HG03039 (cell line): ENCODE measurements at regions not wholly inside any gene's neighbourhood (a gene's known extent, or its start where the extent isn't known, plus 50 kb on each side); places are given as distances from the start of the nearest gene placed in this dataset.

ENCODE experiments used
- ATAC-seq: cut with Tn5 transposase; IDR thresholded peaks from one replicate; pipeline ENCODE4 v1.9.1; 2021; ENCODE audit warnings: mild to moderate bottlenecking, moderate library complexity; ENCODE audit not compliant: unreplicated experiment

- ATAC-seq: no peak
These were observed 156.6 kb upstream of the TLL1 start for GRCh38 chr4:165716472-165716871.

DNA sequence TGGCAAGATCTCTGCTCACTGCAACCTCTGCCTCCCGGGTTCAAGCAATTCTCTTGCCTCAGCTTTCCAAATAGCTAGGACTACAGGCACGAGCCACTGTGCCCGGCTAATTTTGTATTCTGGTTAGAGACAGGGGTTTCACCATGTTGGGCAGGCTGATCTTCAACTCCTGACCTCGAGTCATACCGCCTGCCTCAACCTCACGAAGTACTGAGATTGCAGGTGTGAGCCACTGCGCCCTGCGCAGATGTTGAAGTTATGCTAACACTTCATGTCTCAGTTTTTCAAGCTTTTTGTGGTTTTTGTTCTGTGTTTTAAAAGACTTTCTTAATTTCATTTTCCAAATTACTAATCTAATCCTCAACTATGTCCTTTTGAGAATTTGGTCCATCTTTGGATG, 154.4 kb upstream of the TLL1 start:
- no peak for ATAC-seq

- no peak for ATAC-seq
These were observed 152.5 kb upstream of the TLL1 start for GRCh38 chr4:165720411-165721082.

- no peak for ATAC-seq
These were observed 151.2 kb upstream of the TLL1 start for GRCh38 chr4:165721815-165722214.

DNA sequence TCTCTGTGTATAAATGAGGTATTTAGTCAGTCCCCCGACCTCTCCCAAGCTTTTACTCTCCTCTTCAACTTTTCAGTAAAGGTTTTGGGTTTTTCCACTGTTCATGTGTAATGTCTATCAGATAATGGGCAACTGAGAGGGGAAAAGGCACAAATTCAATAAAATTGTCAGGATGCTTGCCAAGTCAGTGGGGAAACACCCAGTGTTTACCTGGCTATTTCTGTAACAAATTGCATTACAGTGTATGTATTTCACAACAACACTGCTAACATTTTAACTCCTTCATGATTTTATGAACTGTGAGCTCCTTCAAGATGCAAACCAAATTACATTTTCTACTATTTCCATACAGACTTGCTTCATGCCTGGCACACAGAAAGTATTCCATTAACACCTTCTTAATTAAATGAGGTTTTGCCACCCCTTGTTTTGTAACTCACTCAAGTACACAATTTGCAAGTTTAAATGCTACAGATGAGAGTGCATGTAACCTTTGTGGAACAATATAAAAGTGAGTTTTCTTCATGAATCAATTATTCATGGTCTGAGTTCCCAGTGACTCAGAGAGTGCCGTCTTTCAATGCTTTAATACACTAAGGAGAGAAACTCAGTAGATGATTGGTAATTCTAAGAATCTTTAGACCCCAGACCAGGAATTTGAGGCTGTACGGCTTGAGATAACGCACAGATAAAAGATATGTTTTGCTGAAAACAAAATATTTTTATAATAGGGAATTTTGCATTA, 149.8 kb upstream of the TLL1 start:
- no peak for ATAC-seq

DNA sequence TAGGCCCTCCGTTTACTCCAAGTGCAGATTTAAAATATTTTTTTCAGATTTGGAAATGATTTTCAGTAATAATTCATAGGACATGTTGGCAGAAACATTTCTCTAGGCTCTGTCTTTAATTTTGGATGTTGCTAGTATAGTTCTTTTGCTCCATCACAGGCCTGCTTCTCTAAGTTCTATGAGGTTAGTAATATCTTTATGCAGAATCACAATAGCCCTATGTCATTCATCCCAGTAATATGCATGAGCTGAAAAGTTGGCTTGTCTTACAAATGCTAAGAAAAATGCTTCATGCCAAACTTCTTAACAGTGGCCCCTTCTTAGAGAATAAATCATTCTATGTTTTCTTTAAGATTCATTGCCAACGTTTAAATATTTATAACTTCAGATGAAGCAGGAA, 148.3 kb upstream of the TLL1 start:
- ATAC-seq: no peak

GRCh38 chr4:165725352-165725751, 147.7 kb upstream of the TLL1 start:
- no peak for ATAC-seq

DNA sequence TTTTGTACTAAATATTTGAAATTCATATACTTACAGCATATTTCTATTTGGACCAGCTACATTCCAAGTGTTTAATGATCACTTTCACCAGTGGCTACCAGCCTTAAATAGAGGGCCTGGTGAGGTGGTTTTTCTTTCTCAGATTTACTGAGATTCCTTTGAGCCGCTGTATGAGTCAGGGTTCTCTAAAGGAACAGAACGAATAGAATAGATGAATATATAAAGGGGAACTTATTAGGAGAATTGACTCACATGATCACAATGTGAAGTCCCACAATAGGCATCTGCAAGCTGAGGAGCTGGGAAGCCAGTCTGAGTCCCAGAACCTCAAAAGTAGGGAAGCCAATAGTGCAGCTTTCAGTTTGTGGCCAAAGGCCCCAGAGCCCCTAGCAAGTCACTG, 146.2 kb upstream of the TLL1 start:
- no peak for ATAC-seq

DNA sequence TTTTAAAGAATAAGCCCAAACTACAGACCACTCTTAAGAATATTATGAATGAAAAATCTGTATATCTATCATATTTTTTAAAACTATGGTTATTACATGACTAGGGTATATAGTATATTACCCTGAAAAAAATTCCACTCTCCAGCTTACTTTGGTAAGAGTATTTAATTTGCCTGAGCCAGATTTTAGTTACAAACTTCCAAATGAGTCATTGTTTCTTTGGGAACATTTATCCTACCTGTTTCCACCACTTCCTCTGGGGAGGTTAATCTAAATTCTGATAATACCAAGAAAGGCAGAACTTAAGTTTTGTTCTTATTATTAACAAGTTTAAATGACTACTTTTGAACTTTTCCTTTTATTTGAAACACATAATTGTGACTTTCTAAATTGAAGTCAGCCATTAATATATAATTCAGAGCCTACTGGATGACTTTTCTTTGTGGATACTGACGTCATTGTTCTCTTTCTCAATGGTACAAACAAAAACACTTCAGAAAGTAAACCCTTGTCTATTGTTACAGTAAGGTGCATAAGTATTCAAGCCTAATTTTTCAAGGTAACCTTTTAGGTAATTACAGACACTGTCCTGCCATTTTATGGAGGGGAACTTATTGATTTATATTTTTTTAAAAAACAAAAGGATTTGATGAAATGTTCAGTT, 135.6 kb upstream of the TLL1 start:
- ATAC-seq: no peak

- ATAC-seq: no peak
These were observed 134.5 kb upstream of the TLL1 start for GRCh38 chr4:165738571-165738970.

- no peak for ATAC-seq
These were observed 132.1 kb upstream of the TLL1 start for GRCh38 chr4:165740911-165741310.

- ATAC-seq: no peak
These were observed 129.6 kb upstream of the TLL1 start for GRCh38 chr4:165743422-165743821.

- ATAC-seq: no peak
These were observed 128.7 kb upstream of the TLL1 start for GRCh38 chr4:165744370-165744769.

- ATAC-seq: no peak
These were observed 124.7 kb upstream of the TLL1 start for GRCh38 chr4:165748321-165748720.

- ATAC-seq: no peak
These were observed 121.2 kb upstream of the TLL1 start for GRCh38 chr4:165751882-165752281.

DNA sequence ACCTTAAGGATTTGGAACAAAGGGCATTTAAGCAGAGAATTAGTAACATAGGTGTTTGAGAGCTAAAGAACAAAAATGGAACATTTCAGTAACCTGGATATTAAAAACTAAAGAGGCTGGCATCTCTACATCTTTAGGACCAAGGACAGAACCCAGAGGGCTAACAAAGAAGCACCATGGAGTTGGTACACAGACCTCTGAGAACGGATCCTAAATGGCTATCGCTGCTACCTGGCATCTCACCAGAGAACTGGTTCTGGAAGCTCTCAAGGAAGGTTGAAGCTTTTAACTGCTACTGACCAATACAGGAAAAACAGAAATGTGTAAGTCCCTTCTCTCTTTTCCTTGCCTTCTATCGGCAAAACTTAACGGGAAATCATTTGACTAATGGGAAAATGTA, 118.4 kb upstream of the TLL1 start:
- ATAC-seq: no peak

DNA sequence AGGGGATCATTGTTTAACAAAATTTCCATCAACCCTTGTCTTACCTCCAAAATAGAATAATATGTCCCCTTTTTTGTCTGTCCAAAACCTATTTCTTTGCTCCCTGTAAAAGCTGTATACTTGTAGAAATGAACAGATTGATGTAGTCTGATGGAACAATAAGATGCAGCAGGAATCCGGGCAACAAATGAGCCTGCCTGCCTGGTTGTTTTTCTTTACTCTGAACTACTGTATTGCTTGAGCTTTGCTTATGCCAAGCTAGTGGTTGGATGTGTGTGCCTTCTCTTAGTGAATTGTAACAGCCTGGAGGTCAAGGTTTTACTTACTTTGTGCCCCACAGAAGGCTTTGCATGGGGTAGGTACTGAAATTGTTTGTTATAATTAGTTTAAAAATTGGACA, 116.2 kb upstream of the TLL1 start:
- ATAC-seq: no peak

- ATAC-seq: no peak
These were observed 115.6 kb upstream of the TLL1 start for GRCh38 chr4:165757451-165757850.

DNA sequence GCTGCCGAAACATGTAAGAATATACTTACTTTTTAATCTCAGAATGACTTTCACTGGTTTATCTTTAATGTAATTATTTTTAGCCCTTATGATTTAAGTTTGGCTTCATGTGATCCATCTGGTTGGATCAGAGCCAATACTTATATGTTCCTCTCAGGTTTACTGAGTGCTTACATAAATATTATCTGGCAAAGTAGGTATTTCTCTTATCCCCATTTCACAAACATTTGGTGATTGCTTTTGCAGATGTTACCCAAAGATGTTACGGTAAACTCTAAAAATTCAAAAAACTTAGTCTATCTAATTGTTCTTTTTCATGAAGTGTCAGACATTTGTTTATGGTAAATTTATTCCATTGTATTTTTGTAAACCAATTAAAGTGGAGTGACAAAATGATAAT, 115.0 kb upstream of the TLL1 start:
- no peak for ATAC-seq

DNA sequence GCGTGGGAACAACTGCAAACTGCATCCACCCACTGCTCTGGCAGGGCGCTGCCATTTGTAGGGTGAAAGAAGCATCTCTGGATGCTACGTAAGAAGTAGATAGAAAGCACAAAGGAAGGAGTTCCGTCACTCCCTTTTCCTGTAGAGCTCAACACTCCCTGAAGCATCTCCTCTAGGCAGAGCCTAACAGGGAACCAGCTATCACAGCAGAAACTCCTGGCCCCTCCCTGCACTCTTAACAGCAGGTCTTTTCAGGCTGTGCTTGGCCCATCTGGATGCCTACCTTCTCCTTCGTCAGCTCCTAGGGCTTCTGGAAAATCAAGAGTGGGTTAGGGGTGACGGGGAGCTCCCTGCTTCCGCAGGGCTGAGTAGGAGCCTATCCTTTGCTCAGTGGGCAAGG, 112.9 kb upstream of the TLL1 start:
- ATAC-seq: no peak

GRCh38 chr4:165761963-165762362, 111.1 kb upstream of the TLL1 start:
- no peak for ATAC-seq

GRCh38 chr4:165763640-165764039, 109.4 kb upstream of the TLL1 start:
- no peak for ATAC-seq
